ENCODE measurements at regions not wholly inside any gene's neighbourhood (a gene's known extent, or its start where the extent isn't known, plus 50 kb on each side); places are given as distances from the start of the nearest gene placed in this dataset.

DNA sequence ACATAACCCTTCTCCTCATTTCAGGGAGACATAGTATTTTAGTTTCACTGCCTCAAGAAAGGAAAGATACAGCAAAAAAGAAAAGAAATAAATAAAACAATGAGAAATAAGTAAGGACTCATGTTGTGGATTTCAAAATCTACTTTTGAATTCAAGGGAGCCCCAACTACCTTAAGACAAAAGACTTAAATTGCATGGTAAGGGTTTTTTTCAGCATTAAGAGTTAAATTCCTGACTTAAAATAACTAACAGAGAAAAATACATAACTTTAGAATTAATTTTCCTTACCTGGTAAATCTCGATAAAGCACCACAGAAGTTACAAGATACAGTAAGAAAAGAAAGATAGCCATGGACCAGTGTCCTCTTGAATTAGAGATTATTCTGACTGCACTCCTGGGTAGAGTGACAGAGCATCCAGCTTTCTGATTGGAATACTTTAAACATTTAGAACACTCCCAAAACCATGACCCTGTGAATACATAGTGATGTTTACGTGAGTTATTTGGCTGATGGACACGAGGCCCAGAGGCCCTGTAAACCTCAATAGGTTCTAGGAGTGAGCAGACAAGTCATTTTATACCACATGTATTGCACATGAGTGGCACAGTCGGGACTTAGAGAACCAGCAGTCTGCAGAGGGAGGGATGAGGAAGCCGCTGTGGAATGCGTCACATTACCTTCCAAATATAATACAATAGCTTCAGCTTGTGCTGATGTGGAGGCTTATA lies 292.5 kb upstream of the SEMA3C start:
- no peak overlapping the region for H3K27ac ChIP-seq
- DNase-seq (ENCODE audit: low spot score), result no peak
- ChIA-PET POLR2A (ENCODE audit: low non-redundant PET) (no interaction called here), CTCF (no interaction called here)
- TF ChIP-seq, protein P1, sequence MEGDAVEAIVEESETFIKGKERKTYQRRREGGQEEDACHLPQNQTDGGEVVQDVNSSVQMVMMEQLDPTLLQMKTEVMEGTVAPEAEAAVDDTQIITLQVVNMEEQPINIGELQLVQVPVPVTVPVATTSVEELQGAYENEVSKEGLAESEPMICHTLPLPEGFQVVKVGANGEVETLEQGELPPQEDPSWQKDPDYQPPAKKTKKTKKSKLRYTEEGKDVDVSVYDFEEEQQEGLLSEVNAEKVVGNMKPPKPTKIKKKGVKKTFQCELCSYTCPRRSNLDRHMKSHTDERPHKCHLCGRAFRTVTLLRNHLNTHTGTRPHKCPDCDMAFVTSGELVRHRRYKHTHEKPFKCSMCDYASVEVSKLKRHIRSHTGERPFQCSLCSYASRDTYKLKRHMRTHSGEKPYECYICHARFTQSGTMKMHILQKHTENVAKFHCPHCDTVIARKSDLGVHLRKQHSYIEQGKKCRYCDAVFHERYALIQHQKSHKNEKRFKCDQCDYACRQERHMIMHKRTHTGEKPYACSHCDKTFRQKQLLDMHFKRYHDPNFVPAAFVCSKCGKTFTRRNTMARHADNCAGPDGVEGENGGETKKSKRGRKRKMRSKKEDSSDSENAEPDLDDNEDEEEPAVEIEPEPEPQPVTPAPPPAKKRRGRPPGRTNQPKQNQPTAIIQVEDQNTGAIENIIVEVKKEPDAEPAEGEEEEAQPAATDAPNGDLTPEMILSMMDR (conservative IDR thresholded peaks at IDR 0.05; ENCODE audit: low read depth), result no peak

DNA sequence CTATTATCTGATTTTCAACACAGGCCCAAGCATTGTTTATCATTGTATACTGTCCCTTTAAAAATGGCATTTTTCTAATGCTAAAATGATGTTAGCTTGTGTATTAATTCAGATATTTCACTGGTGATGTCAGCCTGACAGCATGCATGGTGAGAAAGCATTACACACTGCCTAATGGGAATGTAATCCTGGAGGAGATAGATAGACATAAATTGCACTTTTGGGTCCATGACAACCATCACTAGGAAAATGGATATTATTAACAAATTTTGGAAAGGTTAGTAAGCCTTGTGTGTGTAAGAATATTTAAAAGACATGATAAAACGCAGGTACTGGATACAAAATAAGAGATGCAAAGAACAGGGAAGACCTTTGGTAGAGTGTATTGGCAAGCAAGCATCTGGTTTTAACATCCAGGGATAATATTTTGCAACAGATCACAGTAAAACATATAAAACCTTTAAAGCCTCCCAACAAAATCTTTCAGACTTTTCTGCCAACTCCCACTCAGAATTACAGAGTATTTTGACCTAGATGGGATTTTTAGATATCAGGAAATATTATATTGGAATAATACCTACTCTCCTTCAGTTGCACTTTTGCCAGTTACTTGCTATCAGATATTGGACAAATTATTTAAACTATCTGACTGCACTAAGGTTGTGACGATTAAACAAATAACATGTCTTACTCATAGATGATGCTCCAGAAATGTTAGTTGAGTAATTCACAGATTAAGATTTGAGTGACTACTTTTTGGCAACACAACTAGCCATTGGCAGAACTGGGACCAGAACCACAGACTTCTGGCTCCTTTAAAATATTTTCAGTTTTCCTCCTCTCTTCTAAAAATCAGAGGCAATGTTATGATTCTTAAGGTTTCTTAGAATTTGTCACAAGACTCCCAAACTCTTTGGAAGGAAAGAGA lies 291.6 kb upstream of the SEMA3C start:
- no peak overlapping the region for H3K27ac ChIP-seq
- POLR2A ChIA-PET (ENCODE audit: low non-redundant PET), result no interaction called here
- DNase-seq (ENCODE audit: low spot score), result no peak
- TF ChIP-seq, protein P1 (conservative IDR thresholded peaks at IDR 0.05; ENCODE audit: low read depth), result no peak
- CTCF ChIA-PET, result no interaction called here

DNA sequence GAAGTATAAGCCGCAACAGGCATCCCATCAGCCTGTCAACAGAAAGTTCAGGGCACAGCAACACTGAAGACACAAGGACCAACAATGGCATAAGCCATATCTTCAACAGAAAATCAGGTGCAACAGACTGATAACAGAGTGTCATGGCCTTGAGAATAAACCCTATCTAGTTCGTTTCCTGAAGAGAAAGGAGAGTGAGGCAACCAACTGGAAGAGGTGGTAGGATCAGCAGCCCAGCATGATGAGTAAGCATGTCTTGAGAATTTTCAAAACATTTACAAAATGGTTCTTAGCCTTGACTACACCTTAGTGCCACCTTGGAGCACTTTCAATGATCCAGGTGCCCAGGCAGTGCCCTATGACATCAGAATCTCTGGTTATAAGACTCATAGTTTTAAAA lies 290.2 kb upstream of the SEMA3C start:
- H3K27ac ChIP-seq, result no peak overlapping the region
- TF ChIP-seq, protein P1 (conservative IDR thresholded peaks at IDR 0.05; ENCODE audit: low read depth), result no peak
- no peak for DNase-seq (ENCODE audit: low spot score)
- CTCF ChIA-PET, result no interaction called here
- POLR2A ChIA-PET (ENCODE audit: low non-redundant PET), result no interaction called here

DNA sequence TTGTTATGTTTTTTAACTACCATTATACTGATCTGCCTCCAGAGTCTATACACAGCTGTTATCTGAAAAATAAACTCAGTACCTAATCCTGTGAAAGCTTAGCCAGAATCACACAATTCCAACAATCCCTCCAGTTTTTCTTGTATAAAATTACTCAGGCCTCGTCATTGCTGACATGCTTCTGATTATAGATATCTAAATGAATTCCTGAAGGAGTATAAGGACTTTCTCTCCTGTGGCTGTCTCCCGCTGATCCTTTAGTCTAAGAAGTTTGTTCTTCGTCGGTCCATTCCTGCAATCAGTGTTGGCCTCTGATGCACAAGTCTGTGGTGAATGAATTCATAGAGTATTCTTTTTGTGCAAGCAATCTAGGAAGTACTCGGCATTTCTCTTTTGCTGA lies 288.9 kb upstream of the SEMA3C start:
- no peak overlapping the region for H3K27ac ChIP-seq
- POLR2A ChIA-PET (ENCODE audit: low non-redundant PET), result no interaction called here
- no peak for DNase-seq (ENCODE audit: low spot score)
- CTCF ChIA-PET, result no interaction called here
- TF ChIP-seq, protein P1 (conservative IDR thresholded peaks at IDR 0.05; ENCODE audit: low read depth), result no peak

DNA sequence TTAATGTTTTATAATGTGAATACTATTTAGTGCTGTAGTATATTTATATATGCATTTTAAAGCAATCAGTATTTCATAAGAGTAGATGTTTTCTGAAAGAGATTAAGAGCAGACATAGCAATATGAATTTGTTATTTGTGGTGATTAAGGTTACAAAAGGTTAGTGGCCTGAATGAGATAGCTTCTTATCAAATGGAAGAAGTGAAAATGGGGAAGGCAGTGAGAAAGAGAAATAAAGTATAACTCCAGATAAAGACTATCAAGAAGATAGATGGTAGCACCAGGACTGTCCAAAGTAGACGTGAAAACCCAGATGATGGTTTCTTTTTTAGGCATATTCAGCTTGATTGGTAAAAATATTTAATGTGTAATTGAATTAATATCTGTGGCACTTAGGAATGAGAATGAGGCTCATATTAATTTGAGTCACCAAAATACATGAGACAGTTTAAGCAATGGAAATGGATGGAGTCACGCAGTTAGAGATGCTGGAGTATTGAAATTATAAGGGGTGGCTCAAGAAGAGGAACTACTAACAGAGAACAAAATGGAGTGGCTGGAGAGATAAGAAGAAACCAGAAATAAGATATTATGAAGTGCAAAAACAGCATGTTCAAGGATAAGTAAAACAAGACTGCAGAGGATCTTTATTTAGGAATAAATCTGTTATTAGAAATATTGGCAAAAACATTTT lies 288.0 kb upstream of the SEMA3C start:
- POLR2A ChIA-PET (ENCODE audit: low non-redundant PET), result no interaction called here
- no peak overlapping the region for H3K27ac ChIP-seq
- TF ChIP-seq, protein P1 (conservative IDR thresholded peaks at IDR 0.05; ENCODE audit: low read depth), result no peak
- CTCF ChIA-PET, result no interaction called here
- no peak for DNase-seq (ENCODE audit: low spot score)

DNA sequence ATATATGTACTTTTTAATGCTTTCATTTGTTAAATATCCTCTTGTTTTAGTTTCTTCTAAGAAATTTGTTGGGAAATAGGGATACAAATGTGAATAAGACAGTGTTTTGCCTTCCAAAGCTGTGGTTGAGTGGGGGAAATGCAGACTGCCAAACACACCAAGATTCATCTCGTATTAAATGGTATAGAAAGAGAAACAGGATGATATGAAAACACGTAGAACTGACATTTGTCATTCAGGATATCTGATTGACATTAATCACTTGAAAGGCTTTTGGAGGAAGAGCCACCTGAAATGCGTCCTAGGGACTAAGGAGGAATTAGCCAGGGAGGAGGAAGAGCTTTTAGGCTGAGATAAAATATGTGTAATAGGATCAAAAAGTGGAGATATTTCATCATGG lies 287.4 kb upstream of the SEMA3C start:
- no peak for DNase-seq (ENCODE audit: low spot score)
- TF ChIP-seq, protein P1 (conservative IDR thresholded peaks at IDR 0.05; ENCODE audit: low read depth), result no peak
- ChIA-PET POLR2A (ENCODE audit: low non-redundant PET) (no interaction called here), CTCF (no interaction called here)
- H3K27ac ChIP-seq, result no peak overlapping the region
